Upper lobe of left lung (tissue), 4 donors: ENCODE measurements at regions not wholly inside any gene's neighbourhood (a gene's known extent, or its start where the extent isn't known, plus 50 kb on each side); places are given as distances from the start of the nearest gene placed in this dataset.

Experiments used
- EP300 ChIP-seq, 4 donors: sonication (generic); formaldehyde crosslinking; IDR thresholded peaks; one replicate each; pipeline ENCODE4 v1.5.1; 2017; ENCODE audit warnings: antibody characterized with exemption in 4 of 4, control low read depth in 2 of 4
- POLR2A ChIP-seq, 4 donors: fragments of 450-650 bp; IDR thresholded peaks; one replicate each; pipeline ENCODE4 v1.5.1; 2016 to 2017; ENCODE audit warnings: antibody characterized with exemption in 4 of 4, mild to moderate bottlenecking in 2 of 4
- POLR2AphosphoS5 ChIP-seq, 2 donors: sonication (generic); formaldehyde crosslinking; IDR thresholded peaks; one replicate each; pipeline ENCODE4 v1.5.1; 2017; ENCODE audit warnings: antibody characterized with exemption in 2 of 2
- TF ChIP-seq, protein P1 (sequence below), 6 experiments: fragments of 450-650 bp in 4 of 6; fragments of 200-600 bp in 2 of 6; sonication (generic) in 2 of 6; IDR thresholded peaks; one replicate each; pipeline ENCODE4 v1.5.1; 2016 to 2019; ENCODE audit warnings: antibody characterized with exemption in 6 of 6

DNA sequence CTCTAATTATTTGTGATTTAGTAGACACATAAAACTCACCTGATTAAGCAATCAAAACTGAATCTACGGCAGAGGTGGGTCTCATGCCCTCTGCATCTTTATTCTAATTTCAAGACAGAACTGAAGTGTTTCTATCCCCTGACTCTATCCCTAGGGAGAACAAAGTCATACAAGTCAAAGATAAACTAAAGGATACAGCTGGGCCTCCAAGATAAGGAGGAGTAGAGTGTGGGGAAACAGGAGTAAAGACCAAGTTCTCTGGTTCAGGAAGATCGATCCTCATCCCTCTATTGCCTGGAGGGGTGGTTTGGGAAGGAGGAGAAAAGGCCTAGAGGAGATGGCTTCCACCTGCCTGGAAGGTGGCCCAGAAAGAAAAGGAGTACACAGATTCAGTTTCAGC is 58.7 kb upstream of the BBX start:
- TF ChIP-seq, protein P1, sequence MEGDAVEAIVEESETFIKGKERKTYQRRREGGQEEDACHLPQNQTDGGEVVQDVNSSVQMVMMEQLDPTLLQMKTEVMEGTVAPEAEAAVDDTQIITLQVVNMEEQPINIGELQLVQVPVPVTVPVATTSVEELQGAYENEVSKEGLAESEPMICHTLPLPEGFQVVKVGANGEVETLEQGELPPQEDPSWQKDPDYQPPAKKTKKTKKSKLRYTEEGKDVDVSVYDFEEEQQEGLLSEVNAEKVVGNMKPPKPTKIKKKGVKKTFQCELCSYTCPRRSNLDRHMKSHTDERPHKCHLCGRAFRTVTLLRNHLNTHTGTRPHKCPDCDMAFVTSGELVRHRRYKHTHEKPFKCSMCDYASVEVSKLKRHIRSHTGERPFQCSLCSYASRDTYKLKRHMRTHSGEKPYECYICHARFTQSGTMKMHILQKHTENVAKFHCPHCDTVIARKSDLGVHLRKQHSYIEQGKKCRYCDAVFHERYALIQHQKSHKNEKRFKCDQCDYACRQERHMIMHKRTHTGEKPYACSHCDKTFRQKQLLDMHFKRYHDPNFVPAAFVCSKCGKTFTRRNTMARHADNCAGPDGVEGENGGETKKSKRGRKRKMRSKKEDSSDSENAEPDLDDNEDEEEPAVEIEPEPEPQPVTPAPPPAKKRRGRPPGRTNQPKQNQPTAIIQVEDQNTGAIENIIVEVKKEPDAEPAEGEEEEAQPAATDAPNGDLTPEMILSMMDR (IDR thresholded peaks at IDR 0.05): no peak
- TF ChIP-seq POLR2AphosphoS5 (IDR thresholded peaks at IDR 0.05) (no peak), POLR2A (IDR thresholded peaks at IDR 0.05) (no peak), EP300 (IDR thresholded peaks at IDR 0.05) (no peak)
